Activated T-cell treated with anti-CD3 and anti-CD28 coated beads, Interleukin-2, amount 50 U/mL, for 4 hours (primary cell): ENCODE measurements at regions not wholly inside any gene's neighbourhood (a gene's known extent, or its start where the extent isn't known, plus 50 kb on each side); places are given as distances from the start of the nearest gene placed in this dataset.

ENCODE experiments used
- ATAC-seq, 2 donors: fragments of 200-7000 bp; cut with Tn5 transposase; one replicate each; pipeline ENCODE4 v1.10.0; 2021
- DNase-seq: peaks from one replicate; pipeline ENCODE4 v3.0.0-alpha.2; 2020
- H3K27me3 Mint-ChIP-seq: one replicate; pipeline ENCODE4 v1.8.0; 2021; ENCODE audit warnings: low read depth, mixed read lengths
- H3K36me3 Mint-ChIP-seq: one replicate; pipeline ENCODE4 v1.8.0; 2022; ENCODE audit warnings: mixed read lengths; ENCODE audit not compliant: insufficient read depth
- H3K4me1 Mint-ChIP-seq: one replicate; pipeline ENCODE4 v1.8.0; 2021; ENCODE audit warnings: low read depth, mixed read lengths
- H3K4me3 Mint-ChIP-seq: one replicate; pipeline ENCODE4 v1.8.0; 2021; ENCODE audit warnings: mild to moderate bottlenecking, moderate library complexity, mixed read lengths
- H3K9me3 Mint-ChIP-seq: one replicate; pipeline ENCODE4 v1.8.0; 2021; ENCODE audit warnings: mixed read lengths

DNA sequence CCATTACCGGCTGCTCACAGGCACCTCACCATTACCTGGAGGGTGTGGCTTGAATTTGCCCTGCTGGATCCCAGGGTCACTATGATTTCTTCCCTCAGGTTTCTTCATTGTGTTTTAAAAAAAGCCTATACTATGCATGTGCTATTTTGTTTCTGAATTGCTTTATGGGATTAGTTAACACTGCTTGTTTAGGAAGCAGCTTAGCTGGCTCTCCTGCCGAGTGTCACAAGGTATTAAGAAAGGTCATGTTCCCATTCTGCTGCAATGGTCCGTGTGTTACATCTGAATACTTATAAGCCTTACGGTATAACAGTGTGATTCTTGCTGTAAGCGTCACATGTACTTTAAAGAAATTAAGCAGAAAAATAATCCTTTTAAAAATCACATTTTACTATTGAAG, 380.6 kb upstream of the B3GAT1 start:
- H3K27me3 Mint-ChIP-seq, result peaks cover 11% of the 10 kb centered on the region
- no peaks in the 10 kb centered on the region for H3K9me3 Mint-ChIP-seq
- H3K36me3 Mint-ChIP-seq, result no peaks in the 10 kb centered on the region
- no peak overlapping the region for H3K4me3 Mint-ChIP-seq
- ATAC-seq, result no peak
- no peak for DNase-seq
- H3K4me1 Mint-ChIP-seq, result no peaks in the 10 kb centered on the region

- Mint-ChIP-seq H3K9me3 (no peaks in the 10 kb centered on the region), H3K4me3 (no peak overlapping the region), H3K4me1 (no peaks in the 10 kb centered on the region), H3K27me3 (peaks cover 10% of the 10 kb centered on the region), H3K36me3 (no peaks in the 10 kb centered on the region)
- ATAC-seq (no peak), DNase-seq (no peak)
These were observed 380.0 kb upstream of the B3GAT1 start for GRCh38 chr11:134792044-134792443.

GRCh38 chr11:134791102-134791501, 379.1 kb upstream of the B3GAT1 start:
- H3K9me3 Mint-ChIP-seq, result no peaks in the 10 kb centered on the region
- peaks cover 14% of the 10 kb centered on the region for H3K27me3 Mint-ChIP-seq
- no peak for DNase-seq
- H3K4me1 Mint-ChIP-seq, result no peaks in the 10 kb centered on the region
- no peak overlapping the region for H3K4me3 Mint-ChIP-seq
- no peaks in the 10 kb centered on the region for H3K36me3 Mint-ChIP-seq
- ATAC-seq, result no peak

DNA sequence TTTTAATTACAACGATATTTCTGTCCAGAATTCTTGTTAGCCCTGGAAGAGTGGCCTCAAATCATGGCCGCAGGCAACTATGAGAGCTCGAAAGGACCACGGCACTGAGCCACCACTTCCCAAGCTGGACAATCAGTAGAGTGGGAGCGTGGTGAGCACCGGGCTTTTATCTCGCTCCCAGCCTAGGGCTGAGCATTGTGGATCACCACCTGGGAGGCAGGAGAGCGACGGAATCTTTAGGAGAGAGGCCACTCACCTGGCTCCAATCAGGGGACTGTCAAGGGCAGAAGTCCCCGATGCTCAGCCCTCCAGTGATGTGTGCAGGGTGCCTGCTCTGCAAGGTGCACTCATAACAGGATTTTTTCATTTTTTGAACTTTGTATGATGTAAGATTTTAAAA, 377.1 kb upstream of the B3GAT1 start:
- Mint-ChIP-seq H3K4me1 (no peaks in the 10 kb centered on the region), H3K36me3 (no peaks in the 10 kb centered on the region), H3K4me3 (no peak overlapping the region), H3K27me3 (peaks cover 15% of the 10 kb centered on the region), H3K9me3 (no peaks in the 10 kb centered on the region)
- DNase-seq (no peak), ATAC-seq (no peak)

- Mint-ChIP-seq H3K27me3 (peaks cover 24% of the 10 kb centered on the region), H3K4me3 (no peak overlapping the region), H3K9me3 (no peaks in the 10 kb centered on the region), H3K36me3 (no peaks in the 10 kb centered on the region), H3K4me1 (no peaks in the 10 kb centered on the region)
- DNase-seq, result no peak
- ATAC-seq, result no peak
These were observed 374.6 kb upstream of the B3GAT1 start for GRCh38 chr11:134786636-134787035.

DNA sequence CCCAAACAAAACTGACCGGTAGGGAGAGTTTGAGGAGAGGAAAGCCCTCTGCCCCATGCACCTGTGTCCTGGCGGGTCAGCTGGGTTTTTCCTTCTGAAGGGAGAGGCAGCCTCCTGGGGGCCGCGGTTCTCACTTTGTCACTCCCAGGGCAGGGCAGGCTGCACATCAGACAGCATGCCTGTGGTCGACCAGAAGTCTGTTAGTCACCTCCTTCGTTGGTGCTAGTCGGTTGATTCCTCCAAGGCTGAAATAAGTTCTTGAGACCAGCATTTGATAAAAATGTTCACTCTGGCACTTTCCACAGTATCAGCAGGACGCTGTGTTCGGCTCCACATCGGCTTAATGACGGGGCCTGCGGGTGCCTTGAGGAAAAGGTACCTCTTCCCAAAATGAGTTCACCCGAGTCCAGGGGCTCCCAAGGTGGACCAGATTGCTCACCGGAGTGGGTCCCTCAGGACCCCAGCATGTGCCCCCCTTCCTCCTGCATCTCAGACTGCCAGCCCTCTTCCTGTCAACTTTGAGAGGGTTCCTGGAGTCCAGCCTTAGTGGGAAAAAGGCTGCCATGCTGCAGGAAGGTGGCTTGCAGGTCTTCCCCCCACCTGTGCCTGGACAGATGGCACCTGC, 373.7 kb upstream of the B3GAT1 start:
- Mint-ChIP-seq H3K4me1 (no peaks in the 10 kb centered on the region), H3K9me3 (no peaks in the 10 kb centered on the region), H3K27me3 (peaks cover 25% of the 10 kb centered on the region), H3K36me3 (no peaks in the 10 kb centered on the region), H3K4me3 (no peak overlapping the region)
- ATAC-seq (no peak), DNase-seq (no peak)

DNA sequence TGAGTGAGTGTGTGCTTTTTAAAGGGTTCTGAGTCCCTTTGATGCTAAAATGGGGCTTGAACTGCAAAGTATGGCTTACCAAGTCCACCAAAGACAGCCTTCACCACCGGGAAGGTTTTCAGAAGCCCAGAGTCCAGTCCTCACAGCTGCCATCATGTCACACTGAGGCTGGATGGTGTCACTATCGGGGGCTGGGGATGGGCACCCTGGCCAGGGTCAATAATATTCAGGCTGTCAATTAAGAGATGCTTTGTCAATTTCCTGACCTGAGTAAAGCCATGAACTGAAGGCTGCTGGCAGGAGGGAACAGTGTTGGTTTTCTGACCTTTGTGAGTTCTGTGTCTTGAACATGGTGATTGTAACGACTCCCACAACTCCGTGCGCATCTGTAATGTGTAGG, 373.0 kb upstream of the B3GAT1 start:
- no peak overlapping the region for H3K4me3 Mint-ChIP-seq
- no peaks in the 10 kb centered on the region for H3K4me1 Mint-ChIP-seq
- ATAC-seq (no peak), DNase-seq (no peak)
- H3K9me3 Mint-ChIP-seq, result no peaks in the 10 kb centered on the region
- no peaks in the 10 kb centered on the region for H3K36me3 Mint-ChIP-seq
- H3K27me3 Mint-ChIP-seq, result peaks cover 25% of the 10 kb centered on the region

DNA sequence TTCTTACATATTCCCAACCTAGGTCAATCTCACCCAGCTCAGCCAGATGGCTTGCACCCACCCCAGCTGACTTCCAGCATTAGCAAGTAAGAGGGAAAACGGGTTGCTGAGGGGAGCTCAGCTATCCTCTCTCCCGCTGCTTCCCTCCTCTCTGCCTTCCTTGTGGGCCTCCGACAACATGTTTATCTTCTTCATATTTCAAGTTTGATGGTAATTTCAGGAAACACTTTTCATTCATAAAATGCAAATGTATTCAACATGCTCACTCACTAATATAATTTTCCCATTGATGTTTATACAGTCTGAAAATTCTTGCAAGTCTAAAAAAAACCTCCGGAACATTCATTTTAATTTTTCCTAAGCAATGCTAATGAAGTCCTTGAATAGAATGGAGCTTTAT, 372.5 kb upstream of the B3GAT1 start:
- H3K9me3 Mint-ChIP-seq, result no peaks in the 10 kb centered on the region
- ATAC-seq, result no peak
- no peaks in the 10 kb centered on the region for H3K4me1 Mint-ChIP-seq
- H3K36me3 Mint-ChIP-seq, result no peaks in the 10 kb centered on the region
- H3K4me3 Mint-ChIP-seq, result no peak overlapping the region
- DNase-seq, result no peak
- peaks cover 30% of the 10 kb centered on the region for H3K27me3 Mint-ChIP-seq

DNA sequence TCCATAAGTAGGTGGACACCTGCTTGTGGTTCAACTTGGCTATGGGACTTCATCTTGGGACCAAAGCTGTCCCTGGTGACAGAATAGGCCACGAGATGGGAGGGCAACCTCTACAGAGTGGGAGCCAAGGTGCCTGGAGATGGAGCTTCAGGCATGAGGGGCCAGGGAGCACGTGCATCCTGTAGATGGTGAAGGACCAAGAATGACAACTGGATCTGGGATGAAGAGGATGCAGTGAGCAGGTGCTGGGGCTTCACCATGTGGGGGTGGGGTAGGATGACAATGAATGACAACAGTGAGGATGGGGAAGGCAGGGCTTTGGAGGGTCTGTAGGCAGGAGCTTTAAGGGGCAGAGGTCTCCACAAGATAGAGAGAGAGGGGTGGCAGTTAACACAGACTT, 372.0 kb upstream of the B3GAT1 start:
- no peak overlapping the region for H3K4me3 Mint-ChIP-seq
- DNase-seq (no peak), ATAC-seq (no peak)
- H3K27me3 Mint-ChIP-seq, result peaks cover 33% of the 10 kb centered on the region
- no peaks in the 10 kb centered on the region for H3K4me1 Mint-ChIP-seq
- no peaks in the 10 kb centered on the region for H3K36me3 Mint-ChIP-seq
- H3K9me3 Mint-ChIP-seq, result no peaks in the 10 kb centered on the region

DNA sequence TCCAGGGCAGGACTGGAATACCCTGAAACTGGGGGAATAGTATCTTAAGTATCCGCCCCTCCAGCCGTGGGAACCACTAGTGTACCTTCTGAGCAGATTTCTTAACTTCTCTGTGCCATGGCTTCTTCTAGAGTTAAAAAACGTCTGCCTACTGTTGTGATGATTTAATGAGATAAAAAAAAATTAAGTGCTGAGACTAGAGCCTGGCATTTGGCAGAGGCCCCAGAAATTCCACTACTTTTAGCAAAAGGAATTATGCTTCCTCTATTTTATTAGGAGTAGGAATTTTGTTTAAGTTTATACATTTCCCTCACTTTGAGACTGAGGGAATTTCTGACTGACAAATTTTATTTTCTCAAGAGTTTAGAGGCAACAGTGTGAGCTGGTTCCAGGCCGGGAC, 371.2 kb upstream of the B3GAT1 start:
- Mint-ChIP-seq H3K4me1 (no peaks in the 10 kb centered on the region), H3K27me3 (peaks cover 33% of the 10 kb centered on the region), H3K36me3 (no peaks in the 10 kb centered on the region), H3K9me3 (no peaks in the 10 kb centered on the region), H3K4me3 (no peak overlapping the region)
- DNase-seq (no peak), ATAC-seq (no peak)

DNA sequence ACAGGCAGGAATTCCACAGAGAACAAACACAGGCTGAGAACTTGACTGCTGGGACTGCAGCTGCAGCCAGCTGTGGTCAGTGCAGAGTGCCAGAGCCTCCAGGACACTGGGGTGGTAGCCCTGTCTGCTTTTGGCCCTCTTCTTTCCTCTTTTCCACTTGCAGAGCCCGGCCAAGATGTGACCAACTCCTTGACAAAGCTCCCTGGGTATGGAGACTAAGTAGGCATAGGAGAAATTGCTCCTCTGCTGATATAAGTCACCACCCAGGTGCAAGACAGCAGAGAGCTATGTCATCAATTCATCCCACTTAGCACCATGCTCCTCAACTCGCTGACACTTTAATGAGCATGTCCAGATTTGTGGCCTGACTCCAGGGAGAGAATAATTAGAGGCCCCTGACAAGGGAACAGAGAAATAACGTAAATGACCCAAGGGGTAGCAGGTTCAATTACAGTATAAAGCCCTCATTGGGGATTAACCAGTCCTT, 369.4 kb upstream of the B3GAT1 start:
- no peak for DNase-seq
- H3K36me3 Mint-ChIP-seq, result no peaks in the 10 kb centered on the region
- no peaks in the 10 kb centered on the region for H3K9me3 Mint-ChIP-seq
- H3K4me3 Mint-ChIP-seq, result no peak overlapping the region
- no peak for ATAC-seq
- H3K4me1 Mint-ChIP-seq, result no peaks in the 10 kb centered on the region
- H3K27me3 Mint-ChIP-seq, result peaks cover 25% of the 10 kb centered on the region

DNA sequence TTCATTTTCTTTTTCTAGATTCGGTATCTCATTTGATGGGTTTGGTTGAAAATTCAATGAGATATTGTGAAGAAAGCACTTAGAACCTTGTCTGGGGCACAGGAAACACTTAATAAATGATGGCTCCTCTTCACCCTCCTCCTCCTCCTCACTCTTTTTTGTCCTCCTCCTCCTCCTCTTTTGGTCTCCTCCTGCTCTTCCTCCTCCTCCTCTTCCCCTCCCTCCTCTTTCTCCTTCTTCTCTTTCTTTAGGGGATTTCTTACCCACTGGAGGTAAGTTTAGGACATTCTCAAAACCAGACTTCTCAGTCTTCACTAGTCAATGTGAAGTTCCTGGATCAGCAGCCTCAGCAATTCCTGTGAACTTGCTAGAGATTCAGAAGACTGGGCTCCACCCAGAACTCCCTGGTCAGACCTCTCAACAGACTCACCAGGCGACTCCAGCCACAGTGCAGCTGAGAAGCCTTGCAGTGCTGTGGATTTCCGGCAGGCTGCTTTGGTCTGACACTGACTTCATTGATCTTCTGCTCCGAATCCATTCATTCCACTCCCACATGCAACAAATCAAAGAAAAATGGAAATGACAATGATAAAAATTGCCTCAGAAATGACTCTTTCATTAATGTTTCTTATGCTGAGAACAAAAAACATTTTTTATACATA, 368.6 kb upstream of the B3GAT1 start:
- H3K36me3 Mint-ChIP-seq, result no peaks in the 10 kb centered on the region
- no peaks in the 10 kb centered on the region for H3K9me3 Mint-ChIP-seq
- H3K27me3 Mint-ChIP-seq, result peaks cover 23% of the 10 kb centered on the region
- no peak overlapping the region for H3K4me3 Mint-ChIP-seq
- ATAC-seq, result no peak
- H3K4me1 Mint-ChIP-seq, result no peaks in the 10 kb centered on the region
- DNase-seq, result no peak

- H3K9me3 Mint-ChIP-seq, result no peaks in the 10 kb centered on the region
- no peak for ATAC-seq
- peaks cover 25% of the 10 kb centered on the region for H3K27me3 Mint-ChIP-seq
- H3K36me3 Mint-ChIP-seq, result no peaks in the 10 kb centered on the region
- H3K4me1 Mint-ChIP-seq, result no peaks in the 10 kb centered on the region
- DNase-seq, result no peak
- H3K4me3 Mint-ChIP-seq, result no peak overlapping the region
These were observed 367.1 kb upstream of the B3GAT1 start for GRCh38 chr11:134779179-134779578.

DNA sequence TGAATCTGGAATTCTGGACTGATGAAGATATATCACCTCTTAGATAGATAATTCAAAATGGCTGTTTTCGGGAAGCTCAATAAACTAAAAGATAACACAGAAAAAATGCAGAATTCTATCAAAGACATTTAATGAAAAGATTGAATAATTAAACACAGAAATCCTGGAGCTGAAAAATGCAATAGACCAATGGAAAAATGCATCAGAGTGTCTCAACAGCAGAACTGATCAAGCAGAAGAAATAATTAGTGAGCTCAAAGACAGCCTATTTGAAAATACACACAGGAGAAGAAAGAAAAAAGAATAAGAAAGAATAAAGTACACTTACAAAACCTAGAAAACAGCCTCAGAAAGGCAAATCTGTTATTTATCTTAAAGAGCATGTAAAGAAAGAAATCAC, 356.4 kb upstream of the B3GAT1 start:
- DNase-seq (no peak), ATAC-seq (no peak)
- no peaks in the 10 kb centered on the region for H3K36me3 Mint-ChIP-seq
- H3K9me3 Mint-ChIP-seq, result peaks cover 24% of the 10 kb centered on the region
- peaks cover 2% of the 10 kb centered on the region for H3K4me1 Mint-ChIP-seq
- H3K27me3 Mint-ChIP-seq, result peaks cover 15% of the 10 kb centered on the region
- H3K4me3 Mint-ChIP-seq, result no peak overlapping the region

- Mint-ChIP-seq H3K4me3 (no peak overlapping the region), H3K4me1 (no peaks in the 10 kb centered on the region), H3K36me3 (no peaks in the 10 kb centered on the region), H3K9me3 (peaks cover 15% of the 10 kb centered on the region), H3K27me3 (peaks cover 15% of the 10 kb centered on the region)
- no peak for DNase-seq
- no peak for ATAC-seq
These were observed 353.5 kb upstream of the B3GAT1 start for GRCh38 chr11:134765565-134765964.
